ENCODE measurements at regions not wholly inside any gene's neighbourhood (a gene's known extent, or its start where the extent isn't known, plus 50 kb on each side); places are given as distances from the start of the nearest gene placed in this dataset.

GRCh38 chr2:173754837-173755236, 210.3 kb downstream of the SP3 start:
- in situ Hi-C loops (cut with HindIII; ENCODE audit: low sequenced_read_pairs) = no loop called here

GRCh38 chr2:173755798-173756197, 209.4 kb downstream of the SP3 start:
- in situ Hi-C loops (cut with HindIII; ENCODE audit: low sequenced_read_pairs) = no loop called here

- in situ Hi-C loops (cut with HindIII; ENCODE audit: low sequenced_read_pairs) = no loop called here
These were observed 205.2 kb downstream of the SP3 start for GRCh38 chr2:173759959-173760358.

GRCh38 chr2:173760553-173760952, 204.6 kb downstream of the SP3 start:
- in situ Hi-C loops (cut with HindIII; ENCODE audit: low sequenced_read_pairs) = no loop called here

- in situ Hi-C loops (cut with HindIII; ENCODE audit: low sequenced_read_pairs) = no loop called here
These were observed 203.5 kb downstream of the SP3 start for GRCh38 chr2:173761603-173762119.

GRCh38 chr2:173762221-173762620, 203.0 kb downstream of the SP3 start:
- in situ Hi-C loops (cut with HindIII; ENCODE audit: low sequenced_read_pairs) = no loop called here

- in situ Hi-C loops (cut with HindIII; ENCODE audit: low sequenced_read_pairs) = no loop called here
These were observed 202.3 kb downstream of the SP3 start for GRCh38 chr2:173762864-173763263.

GRCh38 chr2:173763641-173764040, 201.5 kb downstream of the SP3 start:
- in situ Hi-C loops (cut with HindIII; ENCODE audit: low sequenced_read_pairs) = no loop called here

- in situ Hi-C loops (cut with HindIII; ENCODE audit: low sequenced_read_pairs) = no loop called here
These were observed 201.1 kb downstream of the SP3 start for GRCh38 chr2:173764094-173764493.

GRCh38 chr2:173766537-173767289, 198.5 kb downstream of the SP3 start:
- in situ Hi-C loops (cut with HindIII; ENCODE audit: low sequenced_read_pairs) = no loop called here

GRCh38 chr2:173770947-173771678, 194.1 kb downstream of the SP3 start:
- in situ Hi-C loops (cut with HindIII; ENCODE audit: low sequenced_read_pairs) = no loop called here

GRCh38 chr2:173772205-173772604, 193.0 kb downstream of the SP3 start:
- in situ Hi-C loops (cut with HindIII; ENCODE audit: low sequenced_read_pairs) = no loop called here

GRCh38 chr2:173773076-173773475, 192.1 kb downstream of the SP3 start:
- in situ Hi-C loops (cut with HindIII; ENCODE audit: low sequenced_read_pairs) = no loop called here

GRCh38 chr2:173775440-173775839, 189.7 kb downstream of the SP3 start:
- in situ Hi-C loops (cut with HindIII; ENCODE audit: low sequenced_read_pairs) = no loop called here

GRCh38 chr2:173782681-173783080, 182.5 kb downstream of the SP3 start:
- in situ Hi-C loops (cut with HindIII; ENCODE audit: low sequenced_read_pairs) = no loop called here

GRCh38 chr2:173783382-173783781, 181.8 kb downstream of the SP3 start:
- in situ Hi-C loops (cut with HindIII; ENCODE audit: low sequenced_read_pairs) = no loop called here

GRCh38 chr2:173785813-173786212, 179.4 kb downstream of the SP3 start:
- in situ Hi-C loops (cut with HindIII; ENCODE audit: low sequenced_read_pairs) = no loop called here

- in situ Hi-C loops (cut with HindIII; ENCODE audit: low sequenced_read_pairs) = no loop called here
These were observed 173.7 kb downstream of the SP3 start for GRCh38 chr2:173791502-173791901.

GRCh38 chr2:173792166-173792565, 173.0 kb downstream of the SP3 start:
- in situ Hi-C loops (cut with HindIII; ENCODE audit: low sequenced_read_pairs) = no loop called here

- in situ Hi-C loops (cut with HindIII; ENCODE audit: low sequenced_read_pairs) = no loop called here
These were observed 172.4 kb downstream of the SP3 start for GRCh38 chr2:173792741-173793140.

GRCh38 chr2:173793709-173794565, 171.2 kb downstream of the SP3 start:
- in situ Hi-C loops (cut with HindIII; ENCODE audit: low sequenced_read_pairs) = no loop called here

Measured in endothelial cell of hepatic sinusoid (primary cell).